HCT116 (cell line): ENCODE measurements at regions not wholly inside any gene's neighbourhood (a gene's known extent, or its start where the extent isn't known, plus 50 kb on each side); places are given as distances from the start of the nearest gene placed in this dataset.

Experiments
- EZH2 ChIP-seq: fragments of 200-600 bp; sonication (generic); IDR thresholded peaks from 2 replicates; pipeline ENCODE4 v1.6.1; 2017; ENCODE audit warnings: antibody characterized with exemption, mixed run types
- EZH2phosphoT487 ChIP-seq: fragments of 200-600 bp; IDR thresholded peaks from 2 replicates; pipeline ENCODE4 v1.6.1; 2018; ENCODE audit warnings: antibody characterized with exemption, borderline replicate concordance
- JUND ChIP-seq: IDR thresholded peaks from 2 replicates; pipeline ENCODE4 v1.6.1; 2012
- POLR2A ChIP-seq: IDR thresholded peaks from 2 replicates; pipeline ENCODE4 v1.7.0; 2011; ENCODE audit warnings: borderline replicate concordance; ENCODE audit not compliant: insufficient read depth, insufficient read length; ENCODE audit errors: extremely low read depth
- POLR2AphosphoS5 ChIP-seq: IDR thresholded peaks from 2 replicates; pipeline ENCODE4 v1.6.1; 2011; ENCODE audit warnings: mild to moderate bottlenecking, low read depth, low read length, moderate library complexity
- RAD21 ChIP-seq: IDR thresholded peaks from 2 replicates; pipeline ENCODE4 v1.6.1; 2012; ENCODE audit warnings: low read depth, mild to moderate bottlenecking
- TCF7L2 ChIP-seq: IDR thresholded peaks from 2 replicates; pipeline ENCODE4 v1.7.0; 2011; ENCODE audit warnings: borderline replicate concordance, inconsistent platforms; ENCODE audit not compliant: insufficient read depth, insufficient read length; ENCODE audit errors: extremely low read depth
- YY1 ChIP-seq: IDR thresholded peaks from 2 replicates; pipeline ENCODE4 v1.6.1; 2011; ENCODE audit warnings: low read length, low read depth, moderate library complexity, mild to moderate bottlenecking; ENCODE audit not compliant: insufficient replicate concordance; ENCODE audit errors: extremely low read depth
- ZFX ChIP-seq: fragments of 450-650 bp; IDR thresholded peaks from 2 replicates; pipeline ENCODE4 v1.6.1; 2017
- TF ChIP-seq, protein P1 (sequence below), 3 experiments: fragments of 200-600 bp in 1 of 3; sonication (generic) in 1 of 3; IDR thresholded peaks in 2 of 3; conservative IDR thresholded peaks in 1 of 3; 2 replicates each; pipeline ENCODE4 v1.5.1; 2012 to 2017; ENCODE audit warnings: low read depth in 2 of 3, low read length in 2 of 3, antibody characterized with exemption in 1 of 3, borderline replicate concordance in 1 of 3, control low read depth in 1 of 3, mild to moderate bottlenecking in 1 of 3, mixed read lengths in 1 of 3, mixed run types in 1 of 3, moderate library complexity in 1 of 3; ENCODE audit not compliant: insufficient read depth in 1 of 3
- TF ChIP-seq, protein P2 (sequence below): IDR thresholded peaks from 2 replicates; pipeline ENCODE4 v1.6.1; 2012; ENCODE audit warnings: low read depth
- TF ChIP-seq, protein P3 (sequence below): IDR thresholded peaks from 2 replicates; pipeline ENCODE4 v1.6.1; 2012

DNA sequence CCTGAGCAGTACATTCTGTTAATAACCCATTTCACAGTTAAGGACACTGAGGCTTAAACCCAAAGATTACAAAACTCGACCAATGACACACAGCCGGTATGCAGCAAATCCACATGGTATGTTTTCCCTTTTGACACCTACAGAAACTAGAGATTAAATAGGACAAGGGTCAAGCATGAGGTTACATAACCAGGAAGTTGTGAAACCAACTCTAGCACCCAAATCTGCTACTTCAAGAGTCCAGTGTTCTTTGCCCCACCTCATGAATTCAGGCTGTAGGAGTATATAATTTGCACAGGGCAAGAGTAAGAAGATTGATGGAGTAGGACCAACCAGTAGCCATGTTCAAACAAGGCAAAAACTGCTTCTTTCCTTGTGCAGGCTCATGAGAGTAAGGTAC is 249.8 kb downstream of the BCL11A start:
- no peak for TF ChIP-seq POLR2A
- no peak for TF ChIP-seq POLR2AphosphoS5
- TF ChIP-seq, protein P1, sequence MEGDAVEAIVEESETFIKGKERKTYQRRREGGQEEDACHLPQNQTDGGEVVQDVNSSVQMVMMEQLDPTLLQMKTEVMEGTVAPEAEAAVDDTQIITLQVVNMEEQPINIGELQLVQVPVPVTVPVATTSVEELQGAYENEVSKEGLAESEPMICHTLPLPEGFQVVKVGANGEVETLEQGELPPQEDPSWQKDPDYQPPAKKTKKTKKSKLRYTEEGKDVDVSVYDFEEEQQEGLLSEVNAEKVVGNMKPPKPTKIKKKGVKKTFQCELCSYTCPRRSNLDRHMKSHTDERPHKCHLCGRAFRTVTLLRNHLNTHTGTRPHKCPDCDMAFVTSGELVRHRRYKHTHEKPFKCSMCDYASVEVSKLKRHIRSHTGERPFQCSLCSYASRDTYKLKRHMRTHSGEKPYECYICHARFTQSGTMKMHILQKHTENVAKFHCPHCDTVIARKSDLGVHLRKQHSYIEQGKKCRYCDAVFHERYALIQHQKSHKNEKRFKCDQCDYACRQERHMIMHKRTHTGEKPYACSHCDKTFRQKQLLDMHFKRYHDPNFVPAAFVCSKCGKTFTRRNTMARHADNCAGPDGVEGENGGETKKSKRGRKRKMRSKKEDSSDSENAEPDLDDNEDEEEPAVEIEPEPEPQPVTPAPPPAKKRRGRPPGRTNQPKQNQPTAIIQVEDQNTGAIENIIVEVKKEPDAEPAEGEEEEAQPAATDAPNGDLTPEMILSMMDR (IDR thresholded peaks at IDR 0.05 in 2 of 3, conservative IDR thresholded peaks at IDR 0.05 in 1 of 3; ENCODE audit: borderline replicate concordance in 1 of 3, insufficient read depth in 1 of 3, low read depth in 2 of 3, low read length in 2 of 3), result no peak
- no peak for TF ChIP-seq EZH2phosphoT487
- no peak for TF ChIP-seq EZH2
- no peak for TF ChIP-seq YY1
- TF ChIP-seq RAD21, result no peak
- TF ChIP-seq, protein P2, sequence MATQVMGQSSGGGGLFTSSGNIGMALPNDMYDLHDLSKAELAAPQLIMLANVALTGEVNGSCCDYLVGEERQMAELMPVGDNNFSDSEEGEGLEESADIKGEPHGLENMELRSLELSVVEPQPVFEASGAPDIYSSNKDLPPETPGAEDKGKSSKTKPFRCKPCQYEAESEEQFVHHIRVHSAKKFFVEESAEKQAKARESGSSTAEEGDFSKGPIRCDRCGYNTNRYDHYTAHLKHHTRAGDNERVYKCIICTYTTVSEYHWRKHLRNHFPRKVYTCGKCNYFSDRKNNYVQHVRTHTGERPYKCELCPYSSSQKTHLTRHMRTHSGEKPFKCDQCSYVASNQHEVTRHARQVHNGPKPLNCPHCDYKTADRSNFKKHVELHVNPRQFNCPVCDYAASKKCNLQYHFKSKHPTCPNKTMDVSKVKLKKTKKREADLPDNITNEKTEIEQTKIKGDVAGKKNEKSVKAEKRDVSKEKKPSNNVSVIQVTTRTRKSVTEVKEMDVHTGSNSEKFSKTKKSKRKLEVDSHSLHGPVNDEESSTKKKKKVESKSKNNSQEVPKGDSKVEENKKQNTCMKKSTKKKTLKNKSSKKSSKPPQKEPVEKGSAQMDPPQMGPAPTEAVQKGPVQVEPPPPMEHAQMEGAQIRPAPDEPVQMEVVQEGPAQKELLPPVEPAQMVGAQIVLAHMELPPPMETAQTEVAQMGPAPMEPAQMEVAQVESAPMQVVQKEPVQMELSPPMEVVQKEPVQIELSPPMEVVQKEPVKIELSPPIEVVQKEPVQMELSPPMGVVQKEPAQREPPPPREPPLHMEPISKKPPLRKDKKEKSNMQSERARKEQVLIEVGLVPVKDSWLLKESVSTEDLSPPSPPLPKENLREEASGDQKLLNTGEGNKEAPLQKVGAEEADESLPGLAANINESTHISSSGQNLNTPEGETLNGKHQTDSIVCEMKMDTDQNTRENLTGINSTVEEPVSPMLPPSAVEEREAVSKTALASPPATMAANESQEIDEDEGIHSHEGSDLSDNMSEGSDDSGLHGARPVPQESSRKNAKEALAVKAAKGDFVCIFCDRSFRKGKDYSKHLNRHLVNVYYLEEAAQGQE, result no peak
- TF ChIP-seq JUND, result no peak
- no peak for TF ChIP-seq TCF7L2
- TF ChIP-seq, protein P3, sequence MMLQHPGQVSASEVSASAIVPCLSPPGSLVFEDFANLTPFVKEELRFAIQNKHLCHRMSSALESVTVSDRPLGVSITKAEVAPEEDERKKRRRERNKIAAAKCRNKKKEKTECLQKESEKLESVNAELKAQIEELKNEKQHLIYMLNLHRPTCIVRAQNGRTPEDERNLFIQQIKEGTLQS, result no peak
- no peak for TF ChIP-seq ZFX
